Stimulated activated CD8-positive, alpha-beta memory T cell treated with anti-CD3 and anti-CD28 coated beads, Interleukin-4, amount 100 ng/mL, for 1 hour (primary cell): ENCODE measurements at regions not wholly inside any gene's neighbourhood (a gene's known extent, or its start where the extent isn't known, plus 50 kb on each side); places are given as distances from the start of the nearest gene placed in this dataset.
"Not testable (repeated sequence)": the region's sequence is repeated elsewhere in the genome, so short reads cannot be mapped to it uniquely, and the experiment has no call there.

Source experiments
- DNase-seq, 2 donors: peaks; one replicate each; pipeline ENCODE4 v3.0.0-alpha.2; 2020; ENCODE audit warnings: low read depth in 2 of 2, low spot score in 1 of 2

DNA sequence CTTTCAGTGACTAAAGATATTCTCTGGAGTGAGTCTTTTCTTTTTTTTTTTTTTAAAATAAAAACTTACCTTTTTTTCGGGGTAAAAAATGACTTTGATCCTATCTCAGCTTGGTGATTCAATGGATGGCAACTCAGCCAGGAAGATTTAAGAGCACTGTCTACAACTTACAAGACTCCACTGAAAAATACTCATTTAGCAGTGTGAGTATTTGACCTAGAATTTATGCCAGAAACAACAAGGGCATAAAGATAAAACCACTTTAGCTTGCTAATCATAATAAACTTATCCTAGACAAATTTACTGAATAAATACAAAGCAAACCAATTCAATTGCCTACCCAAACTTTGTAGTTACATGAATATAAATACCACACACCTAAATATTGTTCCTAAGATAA lies 446.6 kb downstream of the RPS29 start:
- no peak for DNase-seq

- DNase-seq, result no peak
These were observed 451.2 kb downstream of the RPS29 start for GRCh38 chr14:49134940-49135339.

DNA sequence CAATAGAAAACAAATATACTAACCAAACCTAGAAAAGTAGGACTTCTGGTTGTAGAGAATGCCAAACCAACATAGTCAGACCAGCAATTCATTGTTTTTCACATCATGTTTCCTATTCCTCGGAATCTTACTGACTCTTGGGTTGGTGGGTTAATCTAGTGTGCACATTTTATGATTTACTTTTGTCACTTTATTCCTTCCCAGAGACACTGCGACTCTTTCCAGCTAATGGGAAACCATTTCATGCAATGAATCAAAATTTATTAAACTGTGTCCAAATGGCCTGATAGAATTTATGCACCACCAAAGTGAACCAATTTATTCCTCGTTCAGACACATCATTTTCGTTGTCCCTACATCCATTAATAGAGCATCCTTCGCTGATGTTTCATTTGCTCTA lies 464.9 kb downstream of the RPS29 start:
- no peak for DNase-seq

GRCh38 chr14:49114161-49114893 lies 471.9 kb downstream of the RPS29 start:
- DNase-seq, result no peak

GRCh38 chr14:49106741-49107667 lies 479.2 kb downstream of the RPS29 start:
- no peak for DNase-seq

GRCh38 chr14:49105956-49106355 lies 480.2 kb downstream of the RPS29 start:
- no peak for DNase-seq

DNA sequence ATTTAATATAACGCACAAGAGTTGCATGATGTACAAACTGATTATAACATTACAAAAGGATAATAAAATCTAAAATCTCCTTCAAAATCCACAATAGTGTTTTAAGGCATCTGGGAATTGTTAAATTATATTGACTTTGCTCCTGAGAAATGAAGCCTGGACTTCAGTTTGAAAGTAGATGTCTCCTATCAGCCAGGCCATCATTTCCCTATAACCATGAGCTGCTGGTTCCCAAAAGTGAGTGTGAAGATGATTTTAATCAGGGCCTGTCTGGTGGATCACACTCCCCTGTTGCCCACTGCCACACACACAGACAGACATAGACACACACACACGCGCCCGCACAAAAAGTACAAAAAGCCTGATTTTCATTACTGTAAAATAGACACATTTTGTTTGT lies 480.7 kb downstream of the RPS29 start:
- no peak for DNase-seq

- DNase-seq, result no peak
These were observed 493.8 kb downstream of the RPS29 start for GRCh38 chr14:49092345-49092744.

GRCh38 chr14:49089107-49089506 lies 497.1 kb downstream of the RPS29 start:
- no peak for DNase-seq

DNA sequence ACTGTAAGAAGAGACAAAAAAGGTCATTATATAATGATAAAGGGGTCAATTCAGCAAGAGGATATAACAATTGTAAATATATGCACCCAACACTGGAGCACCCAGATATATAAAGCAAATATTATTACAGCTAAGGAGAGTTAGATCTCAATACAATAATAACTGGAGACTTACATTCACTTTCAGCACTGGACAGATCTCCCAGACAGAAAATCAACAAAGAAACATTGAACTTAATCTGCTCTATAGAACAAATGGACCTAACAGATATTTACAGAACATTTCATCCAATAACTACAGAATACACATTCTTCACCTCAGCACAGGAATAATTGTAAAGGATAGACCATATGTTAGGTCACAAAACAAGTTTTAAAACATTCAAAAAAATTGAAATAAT lies 512.9 kb downstream of the RPS29 start:
- DNase-seq, result not testable (repeated sequence)

- no peak for DNase-seq
These were observed 527.7 kb downstream of the RPS29 start for GRCh38 chr14:49058511-49058910.

GRCh38 chr14:49057838-49058510 lies 528.2 kb downstream of the RPS29 start:
- no peak for DNase-seq

DNA sequence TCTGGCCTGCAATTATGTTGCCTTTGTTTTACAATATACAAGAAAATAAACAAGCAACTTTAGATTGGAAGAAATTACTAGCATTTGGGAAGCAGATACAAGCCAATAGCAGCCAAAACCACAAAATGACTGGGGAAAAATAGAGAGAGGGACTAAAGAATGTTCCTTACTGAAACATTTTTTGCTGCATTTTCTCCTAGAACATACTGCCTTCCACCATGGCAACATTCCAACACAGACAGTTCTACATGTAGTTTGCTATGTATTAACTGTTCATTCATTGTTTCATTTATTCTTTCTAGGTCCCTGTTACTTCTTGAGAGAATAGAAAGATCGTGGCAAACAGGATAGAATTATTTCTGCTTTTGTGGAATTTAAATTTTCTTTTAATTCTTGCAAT lies 530.2 kb downstream of the RPS29 start:
- DNase-seq, result no peak

DNA sequence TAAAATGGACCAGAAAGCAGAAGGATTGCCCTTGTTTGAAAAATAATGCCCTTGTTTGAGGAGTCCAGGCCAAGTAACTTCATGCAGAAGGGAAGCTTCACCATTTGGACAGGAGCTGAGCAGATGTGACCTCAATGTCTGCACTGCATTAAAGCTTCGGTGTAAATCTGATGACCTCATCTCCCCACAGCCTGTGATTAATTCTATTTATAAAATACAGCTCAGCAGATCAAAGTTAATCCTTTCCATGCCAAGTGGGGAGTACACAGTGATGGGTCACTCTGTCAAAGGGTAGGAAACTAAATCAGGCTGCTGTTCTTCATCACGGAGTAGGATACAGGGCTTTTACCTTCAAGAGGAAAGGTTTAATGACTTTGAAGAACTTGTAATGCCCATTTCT lies 533.7 kb downstream of the RPS29 start:
- no peak for DNase-seq

GRCh38 chr14:49051328-49052060 lies 534.7 kb downstream of the RPS29 start:
- DNase-seq, result no peak

GRCh38 chr14:49050822-49051221 lies 535.4 kb downstream of the RPS29 start:
- DNase-seq, result no peak

DNA sequence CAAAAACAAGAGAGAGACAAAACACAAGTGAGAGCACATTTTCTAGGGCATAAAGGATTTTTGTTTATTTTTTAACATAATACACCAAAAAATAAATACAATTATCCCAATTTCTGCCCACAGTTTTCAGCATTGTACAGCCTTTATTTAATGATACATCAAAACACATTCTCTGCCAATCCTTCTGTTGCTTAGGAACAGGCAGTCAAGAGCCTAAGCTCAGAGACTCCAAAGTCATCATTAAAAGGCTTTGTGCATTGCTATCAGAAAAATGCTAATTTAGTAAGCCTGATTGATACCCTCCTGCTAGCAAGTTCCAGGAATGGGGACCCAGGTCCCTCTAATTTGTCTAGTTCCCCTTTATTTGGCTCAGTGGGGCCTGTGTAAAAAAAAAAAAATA lies 536.5 kb downstream of the RPS29 start:
- no peak for DNase-seq

GRCh38 chr14:49044981-49045380 lies 541.2 kb downstream of the RPS29 start:
- DNase-seq, result no peak

DNA sequence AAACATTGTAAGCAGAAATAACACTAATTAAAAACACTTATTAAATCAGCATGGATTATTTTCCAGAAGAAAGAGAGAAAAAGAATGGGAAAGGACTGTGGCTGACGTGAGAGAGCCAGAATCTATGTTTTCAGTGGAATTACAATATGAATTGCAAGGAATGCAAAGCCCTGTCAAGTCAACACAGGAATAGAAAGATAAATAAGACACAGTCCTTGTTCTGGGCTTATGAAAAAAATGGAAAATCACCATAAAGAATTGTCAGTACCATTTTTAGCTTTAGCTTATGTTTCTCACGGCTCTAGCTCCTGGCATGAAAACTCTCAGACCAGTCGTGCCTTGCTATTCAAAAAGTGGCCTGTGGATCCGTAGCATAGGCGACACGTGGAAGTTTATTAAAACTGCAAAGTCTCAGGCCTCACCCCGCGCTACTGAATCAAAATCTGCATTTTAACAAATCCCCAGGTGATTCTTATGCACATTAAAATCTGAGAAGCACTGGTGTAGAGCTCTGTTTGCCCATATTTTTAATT lies 549.1 kb downstream of the RPS29 start:
- no peak for DNase-seq

DNA sequence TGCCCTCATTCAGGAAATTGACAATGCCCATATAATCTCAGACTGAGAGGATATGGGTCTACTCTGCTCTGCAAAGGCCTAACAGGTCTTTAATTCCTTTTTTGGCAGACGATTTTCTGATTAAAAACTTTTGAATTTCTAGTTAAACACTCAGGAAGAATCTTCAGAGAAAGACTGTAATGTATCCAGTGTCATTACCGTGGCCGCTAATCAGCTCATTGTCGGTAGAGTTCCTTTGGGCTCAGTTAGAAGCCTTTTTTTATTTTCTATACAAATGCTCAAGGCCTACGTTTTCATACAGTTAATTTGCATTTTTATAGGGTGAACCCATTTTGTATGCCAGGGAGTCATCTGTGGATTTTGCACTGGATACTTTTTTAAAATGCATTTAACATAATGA lies 549.9 kb downstream of the RPS29 start:
- no peak for DNase-seq

DNA sequence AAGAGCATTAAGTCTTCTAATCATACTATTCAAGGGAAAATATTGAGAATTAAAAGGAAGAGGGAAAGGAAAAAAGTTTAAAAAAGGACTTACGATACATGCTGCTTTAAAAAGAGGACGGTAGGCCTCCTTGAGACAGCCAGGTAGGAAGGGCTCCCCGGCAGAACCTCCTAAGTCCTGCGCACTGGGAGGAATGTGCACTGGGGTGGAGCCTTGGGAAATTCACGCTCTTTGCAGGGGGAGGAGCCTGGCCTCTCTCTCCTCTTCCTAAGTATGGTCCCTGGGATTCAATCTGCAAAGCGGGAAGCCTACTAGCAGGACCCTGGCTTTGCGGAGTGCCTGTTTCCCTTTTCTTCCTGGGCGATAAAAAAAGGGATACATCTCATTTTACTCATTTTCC lies 553.0 kb downstream of the RPS29 start:
- DNase-seq, result no peak
